ENCODE measurements at regions not wholly inside any gene's neighbourhood (a gene's known extent, or its start where the extent isn't known, plus 50 kb on each side); places are given as distances from the start of the nearest gene placed in this dataset.

- Histone ChIP-seq H4K20me1 (ENCODE audit: insufficient read depth) (no peaks in the 10 kb centered on the region), H3K27ac (ENCODE audit: low read depth, low read length) (no peak overlapping the region), H3K4me2 (ENCODE audit: low read length) (no peak overlapping the region), H2AFZ (ENCODE audit: low read depth, low read length, poor library complexity, severe bottlenecking) (no peak overlapping the region), H3K9me2 (ENCODE audit: insufficient read depth) (no peaks in the 10 kb centered on the region), H3K9me3 (ENCODE audit: control insufficient read depth in 1 of 2, insufficient read depth in 1 of 2, low read depth in 1 of 2, low read length in 2 of 2) (no peaks in the 10 kb centered on the region), H3K79me2 (ENCODE audit: insufficient read depth, low read length) (no peaks in the 10 kb centered on the region), H3K9ac (ENCODE audit: low read length) (no peak overlapping the region), H3K4me3 (replicated peaks in 1 of 2; ENCODE audit: low read depth in 1 of 2, low read length in 2 of 2) (no peak overlapping the region), H3K36me3 (ENCODE audit: control insufficient read depth in 1 of 2, insufficient read depth in 2 of 2, low read length in 2 of 2) (no peaks in the 10 kb centered on the region), H3K4me1 (ENCODE audit: control insufficient read depth in 1 of 2, insufficient read depth in 2 of 2, low read length in 2 of 2) (no peaks in the 10 kb centered on the region), H3K27me3 (ENCODE audit: insufficient read depth, low read length) (peaks cover 48% of the 10 kb centered on the region)
- intact Hi-C loops (cut with micrococcal nuclease) = no loop called here
- DNase-seq (ENCODE audit: low read depth, low spot score) (no peak), ATAC-seq (no peak)
- TF ChIP-seq ZBTB33 (IDR thresholded peaks at IDR 0.05; ENCODE audit: extremely low read depth, insufficient replicate concordance, low read length) = no peak
- TF ChIP-seq EZH2phosphoT487 (IDR thresholded peaks at IDR 0.05; ENCODE audit: borderline replicate concordance) = no peak
- TF ChIP-seq ZNF274 (IDR thresholded peaks at IDR 0.05; ENCODE audit: low read depth, low read length) = no peak
- TF ChIP-seq TCF7L2 (IDR thresholded peaks at IDR 0.05; ENCODE audit: borderline replicate concordance, extremely low read depth, insufficient read depth, insufficient read length) = no peak
- no peak for TF ChIP-seq SIN3A (IDR thresholded peaks at IDR 0.05; ENCODE audit: low read depth)
- TF ChIP-seq RAD21 (IDR thresholded peaks at IDR 0.05; ENCODE audit: low read depth) = no peak
- TF ChIP-seq JUND (IDR thresholded peaks at IDR 0.05) = no peak
- no peak for TF ChIP-seq EGR1 (IDR thresholded peaks at IDR 0.05; ENCODE audit: low read depth)
- no peak for TF ChIP-seq EZH2 (IDR thresholded peaks at IDR 0.05)
- TF ChIP-seq, protein P1, sequence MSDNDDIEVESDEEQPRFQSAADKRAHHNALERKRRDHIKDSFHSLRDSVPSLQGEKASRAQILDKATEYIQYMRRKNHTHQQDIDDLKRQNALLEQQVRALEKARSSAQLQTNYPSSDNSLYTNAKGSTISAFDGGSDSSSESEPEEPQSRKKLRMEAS (IDR thresholded peaks at IDR 0.05) = no peak
- no peak for TF ChIP-seq CBX3 (IDR thresholded peaks at IDR 0.05; ENCODE audit: low read depth)
- TF ChIP-seq SRF (IDR thresholded peaks at IDR 0.05; ENCODE audit: low read depth) = no peak
- TF ChIP-seq, protein P2, sequence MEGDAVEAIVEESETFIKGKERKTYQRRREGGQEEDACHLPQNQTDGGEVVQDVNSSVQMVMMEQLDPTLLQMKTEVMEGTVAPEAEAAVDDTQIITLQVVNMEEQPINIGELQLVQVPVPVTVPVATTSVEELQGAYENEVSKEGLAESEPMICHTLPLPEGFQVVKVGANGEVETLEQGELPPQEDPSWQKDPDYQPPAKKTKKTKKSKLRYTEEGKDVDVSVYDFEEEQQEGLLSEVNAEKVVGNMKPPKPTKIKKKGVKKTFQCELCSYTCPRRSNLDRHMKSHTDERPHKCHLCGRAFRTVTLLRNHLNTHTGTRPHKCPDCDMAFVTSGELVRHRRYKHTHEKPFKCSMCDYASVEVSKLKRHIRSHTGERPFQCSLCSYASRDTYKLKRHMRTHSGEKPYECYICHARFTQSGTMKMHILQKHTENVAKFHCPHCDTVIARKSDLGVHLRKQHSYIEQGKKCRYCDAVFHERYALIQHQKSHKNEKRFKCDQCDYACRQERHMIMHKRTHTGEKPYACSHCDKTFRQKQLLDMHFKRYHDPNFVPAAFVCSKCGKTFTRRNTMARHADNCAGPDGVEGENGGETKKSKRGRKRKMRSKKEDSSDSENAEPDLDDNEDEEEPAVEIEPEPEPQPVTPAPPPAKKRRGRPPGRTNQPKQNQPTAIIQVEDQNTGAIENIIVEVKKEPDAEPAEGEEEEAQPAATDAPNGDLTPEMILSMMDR (IDR thresholded peaks at IDR 0.05 in 2 of 3, conservative IDR thresholded peaks at IDR 0.05 in 1 of 3; ENCODE audit: borderline replicate concordance in 1 of 3, insufficient read depth in 1 of 3, low read depth in 2 of 3, low read length in 2 of 3) = no peak
- BruUV-seq (replicated peaks) = no TSS peak
- ChIA-PET RAD21 (ENCODE audit: low non-redundant PET in 1 of 2, low total read pairs in 2 of 2, uncharacterized antibody in 2 of 2, unreplicated experiment in 2 of 2) (no interaction called here), CTCF (interaction anchor here (0.9 kb wide), 1 partner anchor 23 kb away, joined by 6 read pairs; no protein-coding TSS in a partner anchor), POLR2A (no interaction called here)
Observed at GRCh38 chr10:128189176-128189575, 63.0 kb upstream of the MKI67 start.
